Lung (tissue), 11 donors: ENCODE measurements at regions not wholly inside any gene's neighbourhood (a gene's known extent, or its start where the extent isn't known, plus 50 kb on each side); places are given as distances from the start of the nearest gene placed in this dataset.

ENCODE experiments used
- ATAC-seq: fragments of 200-7000 bp; cut with Tn5 transposase; one replicate; pipeline ENCODE4 v1.9.1; 2020; ENCODE audit warnings: moderate number of reproducible peaks; ENCODE audit not compliant: insufficient read depth, low FRiP score
- DNase-seq, 3 donors: peaks; one replicate each; pipeline ENCODE4 v3.0.0-alpha.2; 2013 to 2017
- H3K27ac ChIP-seq, 2 donors: one replicate each; pipeline ENCODE4 v1.5.1; 2013; ENCODE audit warnings: mild to moderate bottlenecking in 2 of 2, moderate library complexity in 2 of 2, control low read depth in 1 of 2, inconsistent platforms in 1 of 2, low read depth in 1 of 2, low read length in 1 of 2
- H3K27me3 ChIP-seq, 3 donors: one replicate each; pipeline ENCODE4 v1.5.1; 2013; ENCODE audit warnings: low read length in 2 of 3; ENCODE audit not compliant: control insufficient read depth in 3 of 3, insufficient read depth in 3 of 3
- H3K36me3 ChIP-seq, 4 donors: one replicate each; pipeline ENCODE4 v1.5.1; 2013; ENCODE audit warnings: low read length in 4 of 4, mild to moderate bottlenecking in 1 of 4, moderate library complexity in 1 of 4; ENCODE audit not compliant: control insufficient read depth in 4 of 4, insufficient read depth in 4 of 4
- H3K4me1 ChIP-seq, 5 donors: one replicate each; pipeline ENCODE4 v1.5.1; 2013; ENCODE audit warnings: low read length in 5 of 5, mild to moderate bottlenecking in 2 of 5, moderate library complexity in 1 of 5; ENCODE audit not compliant: control insufficient read depth in 5 of 5, insufficient read depth in 5 of 5
- H3K4me3 ChIP-seq: one replicate; pipeline ENCODE4 v1.5.1; 2013; ENCODE audit warnings: mild to moderate bottlenecking, control low read depth, moderate library complexity
- H3K9ac ChIP-seq, 2 donors: one replicate each; pipeline ENCODE4 v1.5.1; 2013; ENCODE audit warnings: low read length in 2 of 2, control low read depth in 1 of 2; ENCODE audit not compliant: insufficient read depth in 1 of 2
- H3K9me3 ChIP-seq, 4 donors: one replicate each; pipeline ENCODE4 v1.5.1; 2013; ENCODE audit warnings: low read length in 3 of 4, mild to moderate bottlenecking in 1 of 4, moderate library complexity in 1 of 4; ENCODE audit not compliant: control insufficient read depth in 4 of 4, insufficient read depth in 3 of 4
- WGBS, 2 donors: extraction: QIAGEN DNeasy Blood & Tissue Kit; methylation state at CpG; one replicate each; pipeline ENCODE4 v1.1.7; 2013; 5-methylcytosine and 5-hydroxymethylcytosine counted together
- TF ChIP-seq, protein P1 (sequence below): IDR thresholded peaks from 2 replicates; pipeline ENCODE4 v1.5.1; 2012; ENCODE audit warnings: mild to moderate bottlenecking; ENCODE audit errors: control extremely low read depth, extremely low read depth
- donor health status: control.
- donor health status: control.
- donor health status: Bipolar disorder and iron deficiency.
- donor health status: healthy.
- donor health status: DM: yes; HTN: yes; CAD: no.

- 83 to 87% methylated on average over 1 of the region's 1 CpG for WGBS, 2 donors
- H3K9me3 ChIP-seq: peaks cover 0 to 3% (median 0%) of the 10 kb centered on the region in 4 donors
- TF ChIP-seq, protein P1, sequence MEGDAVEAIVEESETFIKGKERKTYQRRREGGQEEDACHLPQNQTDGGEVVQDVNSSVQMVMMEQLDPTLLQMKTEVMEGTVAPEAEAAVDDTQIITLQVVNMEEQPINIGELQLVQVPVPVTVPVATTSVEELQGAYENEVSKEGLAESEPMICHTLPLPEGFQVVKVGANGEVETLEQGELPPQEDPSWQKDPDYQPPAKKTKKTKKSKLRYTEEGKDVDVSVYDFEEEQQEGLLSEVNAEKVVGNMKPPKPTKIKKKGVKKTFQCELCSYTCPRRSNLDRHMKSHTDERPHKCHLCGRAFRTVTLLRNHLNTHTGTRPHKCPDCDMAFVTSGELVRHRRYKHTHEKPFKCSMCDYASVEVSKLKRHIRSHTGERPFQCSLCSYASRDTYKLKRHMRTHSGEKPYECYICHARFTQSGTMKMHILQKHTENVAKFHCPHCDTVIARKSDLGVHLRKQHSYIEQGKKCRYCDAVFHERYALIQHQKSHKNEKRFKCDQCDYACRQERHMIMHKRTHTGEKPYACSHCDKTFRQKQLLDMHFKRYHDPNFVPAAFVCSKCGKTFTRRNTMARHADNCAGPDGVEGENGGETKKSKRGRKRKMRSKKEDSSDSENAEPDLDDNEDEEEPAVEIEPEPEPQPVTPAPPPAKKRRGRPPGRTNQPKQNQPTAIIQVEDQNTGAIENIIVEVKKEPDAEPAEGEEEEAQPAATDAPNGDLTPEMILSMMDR: no peak
These were observed 313.7 kb upstream of the SMIM31 start for GRCh38 chr4:164440199-164440598.

DNA sequence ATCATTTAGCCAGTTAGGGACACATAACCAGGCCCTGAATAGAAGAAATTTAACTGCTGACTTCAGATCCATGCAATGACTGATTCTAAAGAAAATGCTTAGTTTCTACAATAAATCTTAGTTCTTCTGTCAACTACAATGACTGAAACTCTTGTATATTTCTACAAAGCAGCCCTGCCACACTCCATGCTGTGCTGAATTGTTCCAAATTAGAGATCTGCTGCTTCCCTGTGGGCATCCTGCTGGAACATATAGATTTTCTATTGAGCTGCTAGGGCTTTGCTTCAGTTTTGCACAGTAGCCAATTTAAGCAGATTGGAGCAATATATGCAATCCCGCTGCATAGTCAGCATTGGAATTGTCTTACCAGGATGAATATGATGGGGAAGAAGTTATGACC is 312.8 kb upstream of the SMIM31 start:
- no peak for ATAC-seq
- H3K4me1 ChIP-seq: no peaks in the 10 kb centered on the region
- no peak for DNase-seq
- WGBS, 2 donors: 94 to 98% methylated on average over 1 of the region's 1 CpG
- no peaks in the 10 kb centered on the region for H3K36me3 ChIP-seq
- H3K9ac ChIP-seq: no peak overlapping the region
- H3K27me3 ChIP-seq: no peaks in the 10 kb centered on the region
- H3K9me3 ChIP-seq: peaks cover 0 to 3% (median 0%) of the 10 kb centered on the region in 4 donors
- no peak overlapping the region for H3K27ac ChIP-seq
- TF ChIP-seq, protein P1: no peak
- no peak overlapping the region for H3K4me3 ChIP-seq

More at GRCh38 chr4:164440199-164440598, 313.7 kb upstream of the SMIM31 start:
- Histone ChIP-seq H3K36me3 (no peaks in the 10 kb centered on the region), H3K9ac (no peak overlapping the region), H3K4me3 (no peak overlapping the region), H3K27ac (no peak overlapping the region), H3K27me3 (no peaks in the 10 kb centered on the region), H3K4me1 (no peaks in the 10 kb centered on the region)
- no peak for DNase-seq
- no peak for ATAC-seq

GRCh38 chr4:164442180-164442579 is 311.8 kb upstream of the SMIM31 start:
- no peak for ATAC-seq
- TF ChIP-seq, protein P1: no peak
- 61 to 71% methylated on average over 3 of the region's 3 CpGs for WGBS, 2 donors
- no peak overlapping the region for H3K27ac ChIP-seq
- H3K4me1 ChIP-seq: no peaks in the 10 kb centered on the region
- DNase-seq: no peak
- no peaks in the 10 kb centered on the region for H3K36me3 ChIP-seq
- no peak overlapping the region for H3K4me3 ChIP-seq
- H3K9ac ChIP-seq: no peak overlapping the region
- no peaks in the 10 kb centered on the region for H3K27me3 ChIP-seq
- H3K9me3 ChIP-seq: peaks cover 0 to 3% (median 0%) of the 10 kb centered on the region in 4 donors

DNA sequence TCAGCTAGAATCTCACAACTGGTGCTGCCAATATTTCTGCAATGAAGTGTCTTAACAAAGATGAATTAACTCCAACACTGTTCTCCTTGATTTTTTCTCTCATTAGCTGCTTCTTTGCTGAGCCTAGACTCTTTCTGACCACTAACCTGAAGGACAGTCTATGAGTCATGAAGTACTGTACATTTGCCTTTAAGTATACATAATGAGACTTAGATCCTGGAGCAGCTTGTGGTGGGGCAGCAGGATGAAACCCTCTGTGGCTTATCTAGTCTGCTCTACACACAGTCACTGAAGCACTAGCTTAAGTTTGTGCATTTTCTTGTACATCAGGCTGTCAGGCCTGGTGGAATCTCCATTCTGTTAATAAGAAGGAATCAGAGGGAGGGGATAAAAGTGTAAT is 307.4 kb upstream of the SMIM31 start:
- Histone ChIP-seq H3K4me1 (no peaks in the 10 kb centered on the region), H3K9ac (no peak overlapping the region), H3K27me3 (no peaks in the 10 kb centered on the region), H3K9me3 (no peaks in the 10 kb centered on the region), H3K27ac (no peak overlapping the region), H3K36me3 (no peaks in the 10 kb centered on the region), H3K4me3 (no peak overlapping the region)
- DNase-seq (no peak), ATAC-seq (no peak)
- TF ChIP-seq, protein P1: no peak
